ENCODE measurements at regions not wholly inside any gene's neighbourhood (a gene's known extent, or its start where the extent isn't known, plus 50 kb on each side); places are given as distances from the start of the nearest gene placed in this dataset.

DNA sequence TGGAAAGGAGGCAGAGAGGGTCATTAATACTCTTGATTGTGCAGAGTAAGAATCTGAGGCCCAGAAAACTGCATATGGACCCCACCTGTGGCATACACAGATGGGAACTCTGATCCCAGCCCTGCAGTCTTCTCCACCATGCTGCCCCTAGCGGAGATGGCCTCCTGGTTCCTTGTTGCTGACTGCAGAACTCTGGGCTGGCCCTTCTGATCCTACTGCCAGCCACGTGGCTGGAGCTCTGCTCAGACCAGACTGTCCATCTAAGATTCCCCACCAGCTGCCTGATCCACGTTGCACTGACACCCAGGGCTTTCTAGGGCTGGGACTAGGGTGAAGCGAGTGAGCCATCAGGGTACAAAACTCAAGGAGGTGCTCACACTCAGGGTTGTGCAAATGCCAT, 245.7 kb upstream of the NR4A3 start:
- TF ChIP-seq CTCF (IDR thresholded peaks at IDR 0.05) (no peak), POLR2A (IDR thresholded peaks at IDR 0.05) (no peak)
